Tibial nerve (tissue), 3 donors: ENCODE measurements at regions not wholly inside any gene's neighbourhood (a gene's known extent, or its start where the extent isn't known, plus 50 kb on each side); places are given as distances from the start of the nearest gene placed in this dataset.

Experiments used
- POLR2A ChIP-seq, 2 donors: fragments of 450-650 bp; IDR thresholded peaks; one replicate each; pipeline ENCODE4 v1.6.1; 2017; ENCODE audit warnings: antibody characterized with exemption in 2 of 2, mild to moderate bottlenecking in 2 of 2, moderate library complexity in 2 of 2
- TF ChIP-seq, protein P1 (sequence below), 5 experiments: fragments of 200-600 bp in 3 of 5; fragments of 450-650 bp in 2 of 5; sonication (generic) in 3 of 5; IDR thresholded peaks; one replicate each; pipeline ENCODE4 v1.5.1; 2016 to 2019; ENCODE audit warnings: antibody characterized with exemption in 5 of 5, mild to moderate bottlenecking in 3 of 5, moderate library complexity in 2 of 5

DNA sequence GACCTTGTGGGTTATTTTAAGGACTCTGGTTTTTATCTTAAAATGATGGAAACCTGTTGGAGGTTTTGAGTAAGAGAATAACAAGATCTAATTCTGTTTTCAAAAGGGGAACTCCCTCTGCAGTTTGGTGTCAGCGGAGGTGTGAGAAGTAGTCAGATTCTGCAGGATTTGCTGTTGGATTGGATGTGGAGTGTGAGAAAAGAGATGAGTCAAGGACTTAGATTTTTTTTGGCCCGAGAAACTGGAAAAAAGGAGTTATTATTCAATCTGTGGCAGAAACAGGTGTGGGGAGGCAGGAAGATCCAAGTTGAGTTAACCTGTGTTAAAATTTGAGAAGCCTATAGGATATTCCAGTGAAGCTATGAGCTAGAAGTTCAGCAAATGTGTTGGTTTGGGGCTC is 337.2 kb upstream of the FANCL start:
- no peak for TF ChIP-seq POLR2A (IDR thresholded peaks at IDR 0.05)
- TF ChIP-seq, protein P1, sequence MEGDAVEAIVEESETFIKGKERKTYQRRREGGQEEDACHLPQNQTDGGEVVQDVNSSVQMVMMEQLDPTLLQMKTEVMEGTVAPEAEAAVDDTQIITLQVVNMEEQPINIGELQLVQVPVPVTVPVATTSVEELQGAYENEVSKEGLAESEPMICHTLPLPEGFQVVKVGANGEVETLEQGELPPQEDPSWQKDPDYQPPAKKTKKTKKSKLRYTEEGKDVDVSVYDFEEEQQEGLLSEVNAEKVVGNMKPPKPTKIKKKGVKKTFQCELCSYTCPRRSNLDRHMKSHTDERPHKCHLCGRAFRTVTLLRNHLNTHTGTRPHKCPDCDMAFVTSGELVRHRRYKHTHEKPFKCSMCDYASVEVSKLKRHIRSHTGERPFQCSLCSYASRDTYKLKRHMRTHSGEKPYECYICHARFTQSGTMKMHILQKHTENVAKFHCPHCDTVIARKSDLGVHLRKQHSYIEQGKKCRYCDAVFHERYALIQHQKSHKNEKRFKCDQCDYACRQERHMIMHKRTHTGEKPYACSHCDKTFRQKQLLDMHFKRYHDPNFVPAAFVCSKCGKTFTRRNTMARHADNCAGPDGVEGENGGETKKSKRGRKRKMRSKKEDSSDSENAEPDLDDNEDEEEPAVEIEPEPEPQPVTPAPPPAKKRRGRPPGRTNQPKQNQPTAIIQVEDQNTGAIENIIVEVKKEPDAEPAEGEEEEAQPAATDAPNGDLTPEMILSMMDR (IDR thresholded peaks at IDR 0.05): no peak
